GM23338 (cell line): ENCODE measurements at regions not wholly inside any gene's neighbourhood (a gene's known extent, or its start where the extent isn't known, plus 50 kb on each side); places are given as distances from the start of the nearest gene placed in this dataset.

Experiments
- CREB1 ChIP-seq: fragments of 250-450 bp; sonication (Bioruptor Pico); IDR thresholded peaks from 2 replicates; pipeline ENCODE4 v1.5.0; 2020; ENCODE audit warnings: low read depth, mild to moderate bottlenecking, moderate library complexity
- EZH2 ChIP-seq: fragments of 200-600 bp; sonication (generic); IDR thresholded peaks from one replicate; pipeline ENCODE4 v1.8.0; 2017; ENCODE audit warnings: antibody characterized with exemption, mild to moderate bottlenecking, low read depth; ENCODE audit not compliant: unreplicated experiment
- EZH2phosphoT487 ChIP-seq: fragments of 200-600 bp; sonication (generic); IDR thresholded peaks from one replicate; pipeline ENCODE4 v1.8.1; 2018; ENCODE audit warnings: antibody characterized with exemption; ENCODE audit not compliant: unreplicated experiment
- JUNB ChIP-seq: IDR thresholded peaks from one replicate; pipeline ENCODE4 v1.6.1; 2016; ENCODE audit warnings: antibody characterized with exemption; ENCODE audit not compliant: unreplicated experiment
- POLR2AphosphoS5 ChIP-seq: IDR thresholded peaks from 2 replicates; pipeline ENCODE4 v1.6.1; 2016; ENCODE audit warnings: antibody characterized with exemption, low read depth
- STAT1 ChIP-seq: IDR thresholded peaks from one replicate; pipeline ENCODE4 v1.6.1; 2016; ENCODE audit warnings: antibody characterized with exemption; ENCODE audit not compliant: unreplicated experiment
- ZNF114 ChIP-seq: fragments of 250-450 bp; sonication (Bioruptor Pico); IDR thresholded peaks from 2 replicates; pipeline ENCODE4 v1.5.0; 2020; ENCODE audit warnings: mild to moderate bottlenecking, moderate library complexity
- ZNF331 ChIP-seq: fragments of 250-450 bp; sonication (Bioruptor Pico); IDR thresholded peaks from 2 replicates; pipeline ENCODE4 v1.5.0; 2020; ENCODE audit warnings: low read depth, mild to moderate bottlenecking, moderate library complexity
- TF ChIP-seq, protein P1 (sequence below), 2 experiments: fragments of 200-600 bp in 1 of 2; sonication (generic) in 1 of 2; conservative IDR thresholded peaks; 2 replicates each; pipeline versions ENCODE4 v1.5.1 to v1.6.1; 2016 to 2017; ENCODE audit warnings: antibody characterized with exemption in 2 of 2, low read depth in 2 of 2, mild to moderate bottlenecking in 2 of 2, moderate library complexity in 1 of 2
- TF ChIP-seq, protein P2 (sequence below): IDR thresholded peaks from one replicate; pipeline ENCODE4 v1.6.1; 2018; ENCODE audit warnings: antibody characterized with exemption; ENCODE audit not compliant: unreplicated experiment
- TF ChIP-seq, protein P3 (sequence below): IDR thresholded peaks from 2 replicates; pipeline ENCODE4 v1.6.1; 2016; ENCODE audit warnings: antibody characterized with exemption
- TF ChIP-seq, protein P4 (sequence below): fragments of 250-450 bp; sonication (Bioruptor Pico); IDR thresholded peaks from 2 replicates; pipeline ENCODE4 v1.5.0; 2020; ENCODE audit warnings: mild to moderate bottlenecking, moderate library complexity

DNA sequence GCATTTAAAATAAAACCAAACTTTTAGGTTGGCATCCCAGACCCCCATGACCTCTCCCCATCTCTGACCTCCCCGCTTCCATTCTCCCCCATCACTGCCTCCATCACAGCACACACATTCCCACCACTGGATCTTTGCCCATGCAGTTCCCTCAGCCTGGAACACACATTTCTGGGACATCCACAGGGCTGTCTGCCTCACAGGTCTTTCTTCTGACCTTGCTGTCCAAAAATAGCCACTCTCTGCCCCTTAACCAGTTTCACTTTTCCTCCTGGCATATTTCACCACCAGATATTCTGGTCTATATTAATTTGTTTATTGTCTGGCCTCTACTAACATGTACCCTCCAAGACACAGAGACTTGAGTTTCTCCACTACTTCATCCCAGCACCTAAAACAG, 75.2 kb upstream of the PRDM11 start:
- TF ChIP-seq, protein P1, sequence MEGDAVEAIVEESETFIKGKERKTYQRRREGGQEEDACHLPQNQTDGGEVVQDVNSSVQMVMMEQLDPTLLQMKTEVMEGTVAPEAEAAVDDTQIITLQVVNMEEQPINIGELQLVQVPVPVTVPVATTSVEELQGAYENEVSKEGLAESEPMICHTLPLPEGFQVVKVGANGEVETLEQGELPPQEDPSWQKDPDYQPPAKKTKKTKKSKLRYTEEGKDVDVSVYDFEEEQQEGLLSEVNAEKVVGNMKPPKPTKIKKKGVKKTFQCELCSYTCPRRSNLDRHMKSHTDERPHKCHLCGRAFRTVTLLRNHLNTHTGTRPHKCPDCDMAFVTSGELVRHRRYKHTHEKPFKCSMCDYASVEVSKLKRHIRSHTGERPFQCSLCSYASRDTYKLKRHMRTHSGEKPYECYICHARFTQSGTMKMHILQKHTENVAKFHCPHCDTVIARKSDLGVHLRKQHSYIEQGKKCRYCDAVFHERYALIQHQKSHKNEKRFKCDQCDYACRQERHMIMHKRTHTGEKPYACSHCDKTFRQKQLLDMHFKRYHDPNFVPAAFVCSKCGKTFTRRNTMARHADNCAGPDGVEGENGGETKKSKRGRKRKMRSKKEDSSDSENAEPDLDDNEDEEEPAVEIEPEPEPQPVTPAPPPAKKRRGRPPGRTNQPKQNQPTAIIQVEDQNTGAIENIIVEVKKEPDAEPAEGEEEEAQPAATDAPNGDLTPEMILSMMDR (conservative IDR thresholded peaks at IDR 0.05; ENCODE audit: low read depth in 2 of 2) = no peak
- TF ChIP-seq POLR2AphosphoS5 (no peak), EZH2 (no peak), JUNB (no peak), EZH2phosphoT487 (no peak), CREB1 (no peak), ZNF331 (CRISPR knock-in tag) (no peak), ZNF114 (CRISPR knock-in tag) (no peak), STAT1 (no peak)
- TF ChIP-seq, protein P2, sequence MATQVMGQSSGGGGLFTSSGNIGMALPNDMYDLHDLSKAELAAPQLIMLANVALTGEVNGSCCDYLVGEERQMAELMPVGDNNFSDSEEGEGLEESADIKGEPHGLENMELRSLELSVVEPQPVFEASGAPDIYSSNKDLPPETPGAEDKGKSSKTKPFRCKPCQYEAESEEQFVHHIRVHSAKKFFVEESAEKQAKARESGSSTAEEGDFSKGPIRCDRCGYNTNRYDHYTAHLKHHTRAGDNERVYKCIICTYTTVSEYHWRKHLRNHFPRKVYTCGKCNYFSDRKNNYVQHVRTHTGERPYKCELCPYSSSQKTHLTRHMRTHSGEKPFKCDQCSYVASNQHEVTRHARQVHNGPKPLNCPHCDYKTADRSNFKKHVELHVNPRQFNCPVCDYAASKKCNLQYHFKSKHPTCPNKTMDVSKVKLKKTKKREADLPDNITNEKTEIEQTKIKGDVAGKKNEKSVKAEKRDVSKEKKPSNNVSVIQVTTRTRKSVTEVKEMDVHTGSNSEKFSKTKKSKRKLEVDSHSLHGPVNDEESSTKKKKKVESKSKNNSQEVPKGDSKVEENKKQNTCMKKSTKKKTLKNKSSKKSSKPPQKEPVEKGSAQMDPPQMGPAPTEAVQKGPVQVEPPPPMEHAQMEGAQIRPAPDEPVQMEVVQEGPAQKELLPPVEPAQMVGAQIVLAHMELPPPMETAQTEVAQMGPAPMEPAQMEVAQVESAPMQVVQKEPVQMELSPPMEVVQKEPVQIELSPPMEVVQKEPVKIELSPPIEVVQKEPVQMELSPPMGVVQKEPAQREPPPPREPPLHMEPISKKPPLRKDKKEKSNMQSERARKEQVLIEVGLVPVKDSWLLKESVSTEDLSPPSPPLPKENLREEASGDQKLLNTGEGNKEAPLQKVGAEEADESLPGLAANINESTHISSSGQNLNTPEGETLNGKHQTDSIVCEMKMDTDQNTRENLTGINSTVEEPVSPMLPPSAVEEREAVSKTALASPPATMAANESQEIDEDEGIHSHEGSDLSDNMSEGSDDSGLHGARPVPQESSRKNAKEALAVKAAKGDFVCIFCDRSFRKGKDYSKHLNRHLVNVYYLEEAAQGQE = no peak
- TF ChIP-seq, protein P3, sequence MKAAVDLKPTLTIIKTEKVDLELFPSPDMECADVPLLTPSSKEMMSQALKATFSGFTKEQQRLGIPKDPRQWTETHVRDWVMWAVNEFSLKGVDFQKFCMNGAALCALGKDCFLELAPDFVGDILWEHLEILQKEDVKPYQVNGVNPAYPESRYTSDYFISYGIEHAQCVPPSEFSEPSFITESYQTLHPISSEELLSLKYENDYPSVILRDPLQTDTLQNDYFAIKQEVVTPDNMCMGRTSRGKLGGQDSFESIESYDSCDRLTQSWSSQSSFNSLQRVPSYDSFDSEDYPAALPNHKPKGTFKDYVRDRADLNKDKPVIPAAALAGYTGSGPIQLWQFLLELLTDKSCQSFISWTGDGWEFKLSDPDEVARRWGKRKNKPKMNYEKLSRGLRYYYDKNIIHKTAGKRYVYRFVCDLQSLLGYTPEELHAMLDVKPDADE = no peak
- TF ChIP-seq, protein P4, sequence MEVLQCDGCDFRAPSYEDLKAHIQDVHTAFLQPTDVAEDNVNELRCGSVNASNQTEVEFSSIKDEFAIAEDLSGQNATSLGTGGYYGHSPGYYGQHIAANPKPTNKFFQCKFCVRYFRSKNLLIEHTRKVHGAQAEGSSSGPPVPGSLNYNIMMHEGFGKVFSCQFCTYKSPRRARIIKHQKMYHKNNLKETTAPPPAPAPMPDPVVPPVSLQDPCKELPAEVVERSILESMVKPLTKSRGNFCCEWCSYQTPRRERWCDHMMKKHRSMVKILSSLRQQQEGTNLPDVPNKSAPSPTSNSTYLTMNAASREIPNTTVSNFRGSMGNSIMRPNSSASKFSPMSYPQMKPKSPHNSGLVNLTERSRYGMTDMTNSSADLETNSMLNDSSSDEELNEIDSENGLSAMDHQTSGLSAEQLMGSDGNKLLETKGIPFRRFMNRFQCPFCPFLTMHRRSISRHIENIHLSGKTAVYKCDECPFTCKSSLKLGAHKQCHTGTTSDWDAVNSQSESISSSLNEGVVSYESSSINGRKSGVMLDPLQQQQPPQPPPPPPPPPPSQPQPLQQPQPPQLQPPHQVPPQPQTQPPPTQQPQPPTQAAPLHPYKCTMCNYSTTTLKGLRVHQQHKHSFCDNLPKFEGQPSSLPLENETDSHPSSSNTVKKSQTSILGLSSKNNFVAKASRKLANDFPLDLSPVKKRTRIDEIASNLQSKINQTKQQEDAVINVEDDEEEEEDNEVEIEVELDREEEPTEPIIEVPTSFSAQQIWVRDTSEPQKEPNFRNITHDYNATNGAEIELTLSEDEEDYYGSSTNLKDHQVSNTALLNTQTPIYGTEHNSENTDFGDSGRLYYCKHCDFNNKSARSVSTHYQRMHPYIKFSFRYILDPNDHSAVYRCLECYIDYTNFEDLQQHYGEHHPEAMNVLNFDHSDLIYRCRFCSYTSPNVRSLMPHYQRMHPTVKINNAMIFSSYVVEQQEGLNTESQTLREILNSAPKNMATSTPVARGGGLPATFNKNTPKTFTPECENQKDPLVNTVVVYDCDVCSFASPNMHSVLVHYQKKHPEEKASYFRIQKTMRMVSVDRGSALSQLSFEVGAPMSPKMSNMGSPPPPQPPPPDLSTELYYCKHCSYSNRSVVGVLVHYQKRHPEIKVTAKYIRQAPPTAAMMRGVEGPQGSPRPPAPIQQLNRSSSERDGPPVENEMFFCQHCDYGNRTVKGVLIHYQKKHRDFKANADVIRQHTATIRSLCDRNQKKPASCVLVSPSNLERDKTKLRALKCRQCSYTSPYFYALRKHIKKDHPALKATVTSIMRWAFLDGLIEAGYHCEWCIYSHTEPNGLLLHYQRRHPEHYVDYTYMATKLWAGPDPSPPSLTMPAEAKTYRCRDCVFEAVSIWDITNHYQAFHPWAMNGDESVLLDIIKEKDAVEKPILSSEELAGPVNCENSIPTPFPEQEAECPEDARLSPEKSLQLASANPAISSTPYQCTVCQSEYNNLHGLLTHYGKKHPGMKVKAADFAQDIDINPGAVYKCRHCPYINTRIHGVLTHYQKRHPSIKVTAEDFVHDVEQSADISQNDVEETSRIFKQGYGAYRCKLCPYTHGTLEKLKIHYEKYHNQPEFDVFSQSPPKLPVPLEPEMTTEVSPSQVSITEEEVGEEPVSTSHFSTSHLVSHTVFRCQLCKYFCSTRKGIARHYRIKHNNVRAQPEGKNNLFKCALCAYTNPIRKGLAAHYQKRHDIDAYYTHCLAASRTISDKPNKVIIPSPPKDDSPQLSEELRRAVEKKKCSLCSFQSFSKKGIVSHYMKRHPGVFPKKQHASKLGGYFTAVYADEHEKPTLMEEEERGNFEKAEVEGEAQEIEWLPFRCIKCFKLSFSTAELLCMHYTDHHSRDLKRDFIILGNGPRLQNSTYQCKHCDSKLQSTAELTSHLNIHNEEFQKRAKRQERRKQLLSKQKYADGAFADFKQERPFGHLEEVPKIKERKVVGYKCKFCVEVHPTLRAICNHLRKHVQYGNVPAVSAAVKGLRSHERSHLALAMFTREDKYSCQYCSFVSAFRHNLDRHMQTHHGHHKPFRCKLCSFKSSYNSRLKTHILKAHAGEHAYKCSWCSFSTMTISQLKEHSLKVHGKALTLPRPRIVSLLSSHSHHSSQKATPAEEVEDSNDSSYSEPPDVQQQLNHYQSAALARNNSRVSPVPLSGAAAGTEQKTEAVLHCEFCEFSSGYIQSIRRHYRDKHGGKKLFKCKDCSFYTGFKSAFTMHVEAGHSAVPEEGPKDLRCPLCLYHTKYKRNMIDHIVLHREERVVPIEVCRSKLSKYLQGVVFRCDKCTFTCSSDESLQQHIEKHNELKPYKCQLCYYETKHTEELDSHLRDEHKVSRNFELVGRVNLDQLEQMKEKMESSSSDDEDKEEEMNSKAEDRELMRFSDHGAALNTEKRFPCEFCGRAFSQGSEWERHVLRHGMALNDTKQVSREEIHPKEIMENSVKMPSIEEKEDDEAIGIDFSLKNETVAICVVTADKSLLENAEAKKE (CRISPR knock-in tag) = no peak
